Adrenal gland (tissue), 9 donors: ENCODE measurements at regions not wholly inside any gene's neighbourhood (a gene's known extent, or its start where the extent isn't known, plus 50 kb on each side); places are given as distances from the start of the nearest gene placed in this dataset.
"Not testable (repeated sequence)": the region's sequence is repeated elsewhere in the genome, so short reads cannot be mapped to it uniquely, and the experiment has no call there.

Experiments used
- DNase-seq, 7 donors: peaks; one replicate each; pipeline ENCODE4 v3.0.0-alpha.2; 2019 to 2020
- H3K27ac ChIP-seq, 5 donors: fragments of 200-600 bp; sonication (generic) in 4 of 5; 1 replicate in 3 of 5; 2 replicates in 2 of 5; pipeline versions ENCODE4 v1.5.1 to v1.8.0; 2016 to 2020; ENCODE audit warnings: mild to moderate bottlenecking in 1 of 5
- H3K27me3 ChIP-seq: fragments of 200-600 bp; 2 replicates; pipeline ENCODE4 v1.8.0; 2021
- H3K36me3 ChIP-seq, 2 donors: fragments of 200-600 bp; replicated peaks in 1 of 2; 1 replicate in 1 of 2; 2 replicates in 1 of 2; pipeline versions ENCODE4 v1.5.1 to v1.8.0; 2018 to 2022
- H3K4me1 ChIP-seq, 2 donors: fragments of 200-600 bp; replicated peaks in 1 of 2; 1 replicate in 1 of 2; 2 replicates in 1 of 2; pipeline versions ENCODE4 v1.5.1 to v1.8.0; 2018 to 2021
- H3K4me3 ChIP-seq, 4 donors: fragments of 200-600 bp; sonication (generic) in 3 of 4; one replicate each; pipeline ENCODE4 v1.5.1; 2016 to 2018
- H3K9me3 ChIP-seq, 3 donors: fragments of 200-600 bp; sonication (generic) in 1 of 3; replicated peaks in 1 of 3; 1 replicate in 2 of 3; 2 replicates in 1 of 3; pipeline versions ENCODE4 v1.5.1 to v1.8.0; 2016 to 2021
- WGBS, 4 donors: extraction: QIAGEN DNeasy Blood & Tissue Kit in 2 of 4; methylation state at CpG; one replicate each; pipeline versions ENCODE4 v1.1.5 to v1.1.7; 2013 to 2017; 5-methylcytosine and 5-hydroxymethylcytosine counted together
- intact Hi-C, 2 donors: fragments of 100-400 bp; cut with DNase I; formaldehyde crosslinking; loops; one replicate each; pipeline versions ENCODE4 v1.14.1 to v1.15.0; 2022 to 2023
- donor health status: healthy with polysubstance abuse.
- donor health status: Bipolar disorder and iron deficiency.
- donor health status: DM: yes; HTN: yes; CAD: no.
- donor health status: DM: no; HTN: no; CAD: no.
- donor health status: DM: no; HTN: no; CAD: no.

GRCh38 chr9:62877987-62878386 lies 1688.2 kb downstream of the SPATA31A7 start:
- H3K4me1 ChIP-seq, DNase-seq, H3K36me3 ChIP-seq, H3K9me3 ChIP-seq, H3K4me3 ChIP-seq, H3K27ac ChIP-seq, intact Hi-C loops, H3K27me3 ChIP-seq: not testable (repeated sequence)
- 62 to 68% (median 65%) methylated on average over 7 of the region's 7 CpGs for WGBS, 4 donors

GRCh38 chr9:62880453-62880852 lies 1690.6 kb downstream of the SPATA31A7 start:
- intact Hi-C loops, DNase-seq, H3K4me1 ChIP-seq, H3K27me3 ChIP-seq, H3K36me3 ChIP-seq, H3K27ac ChIP-seq, H3K9me3 ChIP-seq, H3K4me3 ChIP-seq: not testable (repeated sequence)
- WGBS, 4 donors = 55 to 73% (median 64%) methylated on average over 6 of the region's 6 CpGs

- DNase-seq, H3K27ac ChIP-seq, H3K4me3 ChIP-seq, H3K27me3 ChIP-seq, H3K36me3 ChIP-seq, H3K9me3 ChIP-seq, H3K4me1 ChIP-seq, intact Hi-C loops: not testable (repeated sequence)
- 83 to 87% (median 85%) methylated on average over 3 of the region's 3 CpGs for WGBS, 4 donors
Observed at GRCh38 chr9:62880971-62881370, 1691.1 kb downstream of the SPATA31A7 start.

- H3K36me3 ChIP-seq, H3K27me3 ChIP-seq, H3K4me1 ChIP-seq, H3K27ac ChIP-seq, intact Hi-C loops, DNase-seq, H3K9me3 ChIP-seq, H3K4me3 ChIP-seq: not testable (repeated sequence)
- 76 to 83% (median 78%) methylated on average over 8 of the region's 8 CpGs for WGBS, 4 donors
Observed at GRCh38 chr9:62881811-62882210, 1692.0 kb downstream of the SPATA31A7 start.

GRCh38 chr9:62882717-62883116 lies 1692.9 kb downstream of the SPATA31A7 start:
- H3K4me1 ChIP-seq, H3K27ac ChIP-seq, H3K36me3 ChIP-seq, DNase-seq, H3K27me3 ChIP-seq, H3K9me3 ChIP-seq, intact Hi-C loops, H3K4me3 ChIP-seq: not testable (repeated sequence)
- WGBS, 4 donors = 62 to 72% (median 70%) methylated on average over 5 of the region's 5 CpGs

- H3K4me1 ChIP-seq, H3K27ac ChIP-seq, intact Hi-C loops, H3K36me3 ChIP-seq, H3K4me3 ChIP-seq, H3K9me3 ChIP-seq, H3K27me3 ChIP-seq: not testable (repeated sequence)
- WGBS, 4 donors = 86 to 98% (median 93%) methylated on average over 2 of the region's 3 CpGs
- peak in 1 of 7 donors; percentile 54 for DNase-seq
Observed at GRCh38 chr9:62896692-62897091, 1706.9 kb downstream of the SPATA31A7 start.

GRCh38 chr9:62897411-62898225 lies 1707.8 kb downstream of the SPATA31A7 start:
- peak; percentile 56 to 86 (median 64) for DNase-seq
- peak overlapping the region in 3 of 4 donors; percentile 14 to 48 (median 34) for H3K4me3 ChIP-seq
- WGBS, 4 donors = 0 to 23% (median 4%) methylated on average over 17 to 43 of the region's 48 CpGs
- H3K9me3 ChIP-seq, H3K36me3 ChIP-seq, intact Hi-C loops, H3K4me1 ChIP-seq, H3K27me3 ChIP-seq: not testable (repeated sequence)
- H3K27ac ChIP-seq = peak overlapping the region in 4 of 5 donors; percentile 72 to 85 (median 78)

GRCh38 chr9:62899666-62900065 lies 1709.8 kb downstream of the SPATA31A7 start:
- DNase-seq, H3K4me3 ChIP-seq, H3K9me3 ChIP-seq, H3K27me3 ChIP-seq, H3K36me3 ChIP-seq, H3K4me1 ChIP-seq, H3K27ac ChIP-seq, intact Hi-C loops: not testable (repeated sequence)
- 82 to 100% (median 90%) methylated on average over 2 to 4 of the region's 4 CpGs for WGBS, 4 donors

GRCh38 chr9:62904061-62904460 lies 1714.2 kb downstream of the SPATA31A7 start:
- DNase-seq, H3K4me1 ChIP-seq, H3K4me3 ChIP-seq, H3K36me3 ChIP-seq, H3K27ac ChIP-seq, H3K27me3 ChIP-seq, intact Hi-C loops, H3K9me3 ChIP-seq: not testable (repeated sequence)
- 88 to 100% (median 90%) methylated on average over 2 to 3 of the region's 3 CpGs for WGBS, 4 donors

- WGBS, 4 donors = 85 to 98% (median 93%) methylated on average over 1 to 3 of the region's 5 CpGs
- intact Hi-C loops, DNase-seq, H3K27ac ChIP-seq, H3K4me3 ChIP-seq, H3K9me3 ChIP-seq, H3K36me3 ChIP-seq, H3K4me1 ChIP-seq, H3K27me3 ChIP-seq: not testable (repeated sequence)
Observed at GRCh38 chr9:62905722-62906121, 1715.9 kb downstream of the SPATA31A7 start.

- H3K27ac ChIP-seq, H3K27me3 ChIP-seq, H3K36me3 ChIP-seq, intact Hi-C loops, H3K4me1 ChIP-seq, H3K9me3 ChIP-seq, H3K4me3 ChIP-seq: not testable (repeated sequence)
- DNase-seq = peak in 1 of 7 donors; percentile 5
- WGBS, 4 donors = 79 to 89% (median 85%) methylated on average over 5 to 6 of the region's 11 CpGs; no CpG with 5 or more reads in 1 of the 4 donors
Observed at GRCh38 chr9:62907866-62908265, 1718.0 kb downstream of the SPATA31A7 start.
